HEK293 (cell line): ENCODE measurements at regions not wholly inside any gene's neighbourhood (a gene's known extent, or its start where the extent isn't known, plus 50 kb on each side); places are given as distances from the start of the nearest gene placed in this dataset.

ENCODE experiments used
- CTCF ChIA-PET: fragments of 350-600 bp; formaldehyde crosslinking; extraction: SDS; loops from one replicate; lab custom pipeline; 2021; ENCODE audit warnings: antibody characterized with exemption; lab: Yijun Ruan, JAX
- POLR2A ChIA-PET: fragments of 300-600 bp; formaldehyde crosslinking; extraction: SDS; loops from one replicate; lab custom pipeline; 2020; ENCODE audit warnings: antibody characterized with exemption, inconsistent platforms; lab: Yijun Ruan, JAX
- H3K27ac ChIP-seq: fragments of 200-500 bp; sonication (Bioruptor generic); 2 replicates; pipeline ENCODE4 v1.5.1; 2014; ENCODE audit warnings: low read depth, low read length, control low read depth, inconsistent platforms; ENCODE audit errors: extremely low read depth
- H3K36me3 ChIP-seq, 2 experiments: fragments of 200-500 bp in 1 of 2; sonication (Bioruptor generic) in 1 of 2; 1 replicate in 1 of 2; 2 replicates in 1 of 2; pipeline ENCODE4 v1.5.1; 2014 to 2017; ENCODE audit warnings: inconsistent platforms in 2 of 2, low read length in 2 of 2; ENCODE audit not compliant: control insufficient read depth in 2 of 2, insufficient read depth in 1 of 2
- H3K4me1 ChIP-seq: fragments of 200-500 bp; sonication (Bioruptor generic); 2 replicates; pipeline ENCODE4 v1.5.1; 2014; ENCODE audit warnings: mild to moderate bottlenecking, low read length, inconsistent platforms; ENCODE audit not compliant: control insufficient read depth, insufficient read depth
- H3K4me3 ChIP-seq: 2 replicates; pipeline ENCODE4 v1.5.1; 2011; ENCODE audit warnings: low read depth, mild to moderate bottlenecking, control low read depth, low read length, moderate library complexity
- H3K9me3 ChIP-seq: fragments of 200-500 bp; sonication (Bioruptor generic); 2 replicates; pipeline ENCODE4 v1.5.1; 2014; ENCODE audit warnings: low read depth, low read length, inconsistent platforms; ENCODE audit not compliant: control insufficient read depth, insufficient read depth
- FEZF1 ChIP-seq: fragments of 450-650 bp; formaldehyde crosslinking; IDR thresholded peaks from 2 replicates; pipeline ENCODE4 v1.5.1; 2016; ENCODE audit warnings: missing biosample characterization, missing genetic modification characterization
- PRDM10 ChIP-seq: fragments of 450-650 bp; formaldehyde crosslinking; IDR thresholded peaks from 2 replicates; pipeline ENCODE4 v1.5.1; 2016; ENCODE audit warnings: missing biosample characterization, missing genetic modification characterization
- SCRT2 ChIP-seq: fragments of 450-650 bp; formaldehyde crosslinking; IDR thresholded peaks from 2 replicates; pipeline ENCODE4 v1.5.1; 2016; ENCODE audit warnings: missing biosample characterization, missing genetic modification characterization
- SETDB1 ChIP-seq: IDR thresholded peaks from one replicate; pipeline ENCODE4 v1.6.1; 2017; ENCODE audit warnings: mild to moderate bottlenecking, low read length, moderate library complexity, mixed read lengths; ENCODE audit not compliant: insufficient read length
- TRIM28 ChIP-seq: IDR thresholded peaks from 2 replicates; pipeline ENCODE4 v1.6.1; 2011; ENCODE audit warnings: low read length, control low read depth, borderline replicate concordance
- YY1 ChIP-seq: fragments of 450-650 bp; formaldehyde crosslinking; IDR thresholded peaks from 2 replicates; pipeline ENCODE4 v1.5.1; 2018; ENCODE audit warnings: missing biosample characterization, missing genetic modification characterization
- YY2 ChIP-seq: fragments of 450-650 bp; formaldehyde crosslinking; IDR thresholded peaks from 2 replicates; pipeline ENCODE4 v1.5.1; 2016; ENCODE audit warnings: missing biosample characterization, missing genetic modification characterization
- ZBTB44 ChIP-seq: fragments of 450-650 bp; IDR thresholded peaks from 2 replicates; pipeline ENCODE4 v1.5.1; 2018; ENCODE audit warnings: missing biosample characterization, mild to moderate bottlenecking, missing genetic modification characterization
- ZBTB8A ChIP-seq: fragments of 450-650 bp; formaldehyde crosslinking; IDR thresholded peaks from 2 replicates; pipeline ENCODE4 v1.5.1; 2016; ENCODE audit warnings: missing biosample characterization, missing genetic modification characterization
- ZNF10 ChIP-seq: fragments of 450-650 bp; formaldehyde crosslinking; IDR thresholded peaks from 2 replicates; pipeline ENCODE4 v1.5.1; 2017; ENCODE audit warnings: missing biosample characterization, missing genetic modification characterization
- ZNF280D ChIP-seq: fragments of 450-650 bp; formaldehyde crosslinking; IDR thresholded peaks from 2 replicates; pipeline ENCODE4 v1.5.1; 2016; ENCODE audit warnings: missing biosample characterization, missing genetic modification characterization
- ZNF354C ChIP-seq: fragments of 450-650 bp; formaldehyde crosslinking; IDR thresholded peaks from 2 replicates; pipeline ENCODE4 v1.5.1; 2016; ENCODE audit warnings: missing biosample characterization, missing genetic modification characterization, low read depth, borderline replicate concordance
- ZNF366 ChIP-seq: fragments of 450-650 bp; formaldehyde crosslinking; conservative IDR thresholded peaks from 2 replicates; pipeline ENCODE4 v1.5.1; 2016; ENCODE audit warnings: missing biosample characterization, missing genetic modification characterization
- ZNF398 ChIP-seq: fragments of 450-650 bp; formaldehyde crosslinking; IDR thresholded peaks from 2 replicates; pipeline ENCODE4 v1.5.1; 2017; ENCODE audit warnings: missing biosample characterization, missing genetic modification characterization
- ZNF530 ChIP-seq: fragments of 450-650 bp; formaldehyde crosslinking; IDR thresholded peaks from 2 replicates; pipeline ENCODE4 v1.5.1; 2016; ENCODE audit warnings: low read depth, missing biosample characterization, missing genetic modification characterization
- ZNF561 ChIP-seq: fragments of 450-650 bp; IDR thresholded peaks from 2 replicates; pipeline ENCODE4 v1.5.1; 2018; ENCODE audit warnings: missing biosample characterization, missing genetic modification characterization, borderline replicate concordance
- ZNF837 ChIP-seq: fragments of 450-650 bp; formaldehyde crosslinking; IDR thresholded peaks from 2 replicates; pipeline ENCODE4 v1.5.1; 2016; ENCODE audit warnings: missing biosample characterization, missing genetic modification characterization
- TF ChIP-seq, protein P1 (sequence below): fragments of 450-650 bp; formaldehyde crosslinking; IDR thresholded peaks from 2 replicates; pipeline ENCODE4 v1.5.1; 2016; ENCODE audit warnings: missing biosample characterization, missing genetic modification characterization, low read depth
- TF ChIP-seq, protein P2 (sequence below): fragments of 450-650 bp; formaldehyde crosslinking; IDR thresholded peaks from 2 replicates; pipeline ENCODE4 v1.5.1; 2016; ENCODE audit warnings: missing biosample characterization, missing genetic modification characterization

- TF ChIP-seq, protein P1, sequence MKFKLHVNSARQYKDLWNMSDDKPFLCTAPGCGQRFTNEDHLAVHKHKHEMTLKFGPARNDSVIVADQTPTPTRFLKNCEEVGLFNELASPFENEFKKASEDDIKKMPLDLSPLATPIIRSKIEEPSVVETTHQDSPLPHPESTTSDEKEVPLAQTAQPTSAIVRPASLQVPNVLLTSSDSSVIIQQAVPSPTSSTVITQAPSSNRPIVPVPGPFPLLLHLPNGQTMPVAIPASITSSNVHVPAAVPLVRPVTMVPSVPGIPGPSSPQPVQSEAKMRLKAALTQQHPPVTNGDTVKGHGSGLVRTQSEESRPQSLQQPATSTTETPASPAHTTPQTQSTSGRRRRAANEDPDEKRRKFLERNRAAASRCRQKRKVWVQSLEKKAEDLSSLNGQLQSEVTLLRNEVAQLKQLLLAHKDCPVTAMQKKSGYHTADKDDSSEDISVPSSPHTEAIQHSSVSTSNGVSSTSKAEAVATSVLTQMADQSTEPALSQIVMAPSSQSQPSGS (tag by site-specific recombination): no peak
- TF ChIP-seq SCRT2: no peak
- no peak for TF ChIP-seq SETDB1
- no peak for TF ChIP-seq ZNF10 (tag by site-specific recombination)
- TF ChIP-seq ZNF398 (tag by site-specific recombination): no peak
- TF ChIP-seq TRIM28: no peak
- TF ChIP-seq ZBTB8A: no peak
- no peak for TF ChIP-seq PRDM10 (tag by site-specific recombination)
- TF ChIP-seq YY2 (tag by site-specific recombination): no peak
- TF ChIP-seq YY1 (tag by site-specific recombination): no peak
Measured at GRCh38 chr4:62168681-62169080, 968.6 kb downstream of the ADGRL3 start (continued).

GRCh38 chr4:62162606-62163005 is 962.5 kb downstream of the ADGRL3 start:
- Histone ChIP-seq H3K4me3 (no peak overlapping the region), H3K4me1 (no peaks in the 10 kb centered on the region), H3K27ac (no peak overlapping the region), H3K9me3 (no peaks in the 10 kb centered on the region), H3K36me3 (no peaks in the 10 kb centered on the region)
- ChIA-PET POLR2A (no interaction called here), CTCF (interaction anchor here (0.6 to 0.7 kb wide), 2 partner anchors 43 to 1359 kb away, joined by 3 read pairs; no protein-coding TSS in a partner anchor)
- no peak for TF ChIP-seq ZNF354C (tag by site-specific recombination)
- TF ChIP-seq ZNF837: no peak
- TF ChIP-seq ZNF561 (tag by site-specific recombination): no peak
- no peak for TF ChIP-seq ZNF280D (tag by site-specific recombination)
- no peak for TF ChIP-seq ZNF530
- TF ChIP-seq FEZF1 (tag by site-specific recombination): no peak
- no peak for TF ChIP-seq ZBTB44 (tag by site-specific recombination)
- TF ChIP-seq, protein P2, sequence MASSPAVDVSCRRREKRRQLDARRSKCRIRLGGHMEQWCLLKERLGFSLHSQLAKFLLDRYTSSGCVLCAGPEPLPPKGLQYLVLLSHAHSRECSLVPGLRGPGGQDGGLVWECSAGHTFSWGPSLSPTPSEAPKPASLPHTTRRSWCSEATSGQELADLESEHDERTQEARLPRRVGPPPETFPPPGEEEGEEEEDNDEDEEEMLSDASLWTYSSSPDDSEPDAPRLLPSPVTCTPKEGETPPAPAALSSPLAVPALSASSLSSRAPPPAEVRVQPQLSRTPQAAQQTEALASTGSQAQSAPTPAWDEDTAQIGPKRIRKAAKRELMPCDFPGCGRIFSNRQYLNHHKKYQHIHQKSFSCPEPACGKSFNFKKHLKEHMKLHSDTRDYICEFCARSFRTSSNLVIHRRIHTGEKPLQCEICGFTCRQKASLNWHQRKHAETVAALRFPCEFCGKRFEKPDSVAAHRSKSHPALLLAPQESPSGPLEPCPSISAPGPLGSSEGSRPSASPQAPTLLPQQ (tag by site-specific recombination): no peak
- no peak for TF ChIP-seq ZNF366
